ENCODE measurements at regions not wholly inside any gene's neighbourhood (a gene's known extent, or its start where the extent isn't known, plus 50 kb on each side); places are given as distances from the start of the nearest gene placed in this dataset.

GRCh38 chrX:124529786-124530185 is 183.4 kb downstream of the SH2D1A start:
- DNase-seq: no peak

DNA sequence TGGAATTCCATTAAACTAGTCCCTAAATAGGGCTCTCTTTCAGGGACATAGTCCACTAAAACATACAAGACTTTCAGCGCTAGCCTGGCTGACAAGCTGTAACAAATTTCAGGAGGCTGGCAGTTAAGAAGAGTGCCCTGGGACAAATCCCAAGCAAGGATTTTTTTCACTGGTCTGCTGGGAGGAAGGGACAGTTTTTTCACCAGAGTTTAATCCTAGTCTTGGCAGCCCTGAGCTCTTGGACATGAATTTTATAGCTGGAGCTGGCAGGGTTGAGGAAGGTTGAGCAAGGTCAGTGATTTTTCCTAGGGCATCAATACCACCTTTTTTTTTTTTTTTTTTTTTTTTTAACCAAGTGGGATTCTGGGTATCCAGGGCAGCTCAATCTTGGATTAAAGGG is 184.4 kb downstream of the SH2D1A start:
- DNase-seq: no peak

DNA sequence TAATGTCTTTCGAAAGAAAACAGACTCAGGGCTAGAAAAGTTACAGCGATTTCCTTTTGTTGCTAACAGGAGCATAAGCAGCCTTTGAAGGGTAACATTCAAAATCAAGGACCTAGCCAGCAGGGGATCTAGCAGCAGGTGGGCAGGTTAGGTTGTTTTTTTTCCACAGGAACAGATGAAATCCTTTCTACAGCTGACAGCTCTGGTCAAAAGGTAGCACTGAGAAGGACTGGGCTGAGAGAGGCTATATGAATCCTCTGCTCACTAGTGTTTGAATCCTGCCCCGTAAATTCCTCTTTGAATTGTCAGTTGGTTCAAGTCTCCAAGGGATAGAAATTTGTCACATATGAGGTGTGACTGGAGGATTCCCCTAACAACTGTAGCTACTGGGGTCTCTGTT is 188.2 kb downstream of the SH2D1A start:
- no peak for DNase-seq

GRCh38 chrX:124540474-124540873 is 194.1 kb downstream of the SH2D1A start:
- DNase-seq: no peak

DNA sequence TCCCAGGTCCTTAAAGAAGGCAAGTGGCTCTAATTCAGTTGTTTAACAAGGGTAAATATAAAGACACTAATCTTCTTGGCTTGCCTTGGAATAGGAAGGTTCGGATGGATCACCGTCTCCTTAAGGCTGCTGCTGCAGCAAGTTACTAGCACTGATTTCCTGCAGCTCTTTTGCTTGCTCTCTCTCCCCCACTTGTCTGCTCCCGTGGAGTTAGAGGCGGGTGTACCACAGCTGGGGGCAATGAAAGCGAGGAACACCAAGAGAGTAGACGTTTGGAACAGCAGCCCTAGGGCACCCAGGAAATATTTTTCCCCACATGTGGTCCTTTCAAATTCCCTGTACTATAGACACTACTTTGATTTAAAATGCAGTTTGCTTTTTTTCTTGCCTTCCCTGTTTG is 202.2 kb downstream of the SH2D1A start:
- DNase-seq: no peak

DNA sequence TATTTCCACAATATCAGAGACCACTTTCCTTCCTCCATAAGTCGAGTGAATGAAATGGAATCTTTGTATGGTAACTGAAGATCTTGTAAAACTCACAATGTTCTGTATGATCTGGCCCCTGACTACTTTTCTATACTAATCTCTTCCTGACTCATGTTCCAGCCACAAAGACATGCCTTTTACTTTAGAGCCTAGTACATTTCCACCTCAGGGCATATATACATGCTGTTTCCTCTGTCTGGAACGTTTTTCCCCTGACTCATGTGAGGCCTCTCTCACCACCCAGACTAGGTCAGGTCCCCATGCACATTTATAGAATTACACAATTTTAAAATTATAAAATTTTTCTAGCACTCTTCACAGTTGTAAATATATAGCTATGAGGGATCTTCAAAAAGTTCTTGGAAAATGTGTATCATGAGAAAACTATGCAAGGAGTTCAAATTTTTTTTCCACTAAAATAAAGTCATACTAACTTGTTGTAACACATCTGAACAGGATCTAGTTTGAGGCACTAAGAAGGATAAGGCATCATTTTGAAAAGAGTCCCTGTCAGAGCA is 208.8 kb downstream of the SH2D1A start:
- no peak for DNase-seq

GRCh38 chrX:124557976-124558375 is 211.6 kb downstream of the SH2D1A start:
- DNase-seq: no peak

GRCh38 chrX:124573468-124573867 is 227.1 kb downstream of the SH2D1A start:
- no peak for DNase-seq

DNA sequence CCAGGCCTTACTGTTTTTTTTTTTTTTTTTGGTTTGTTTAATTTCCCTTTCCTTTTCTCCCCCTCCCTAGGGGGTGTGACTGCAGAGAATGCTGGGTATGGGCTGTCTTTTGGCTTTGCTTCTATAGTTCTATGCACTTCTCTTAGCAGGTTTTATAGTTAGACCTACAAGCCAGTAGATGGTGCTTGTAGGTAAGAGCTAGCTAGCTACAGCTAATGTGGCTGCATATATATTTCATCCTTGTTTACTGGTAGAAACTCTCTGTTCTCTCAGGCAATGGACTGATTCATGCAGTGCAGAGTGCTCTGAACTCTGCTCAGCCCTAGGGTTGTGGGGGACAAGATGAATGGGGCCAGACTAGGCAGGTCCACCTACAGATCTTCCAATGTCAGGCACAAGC is 246.4 kb downstream of the SH2D1A start:
- no peak for DNase-seq

- no peak for DNase-seq
Measured at GRCh38 chrX:124594017-124594651, 247.8 kb downstream of the SH2D1A start.

GRCh38 chrX:124605511-124605910 is 259.1 kb downstream of the SH2D1A start:
- no peak for DNase-seq

DNA sequence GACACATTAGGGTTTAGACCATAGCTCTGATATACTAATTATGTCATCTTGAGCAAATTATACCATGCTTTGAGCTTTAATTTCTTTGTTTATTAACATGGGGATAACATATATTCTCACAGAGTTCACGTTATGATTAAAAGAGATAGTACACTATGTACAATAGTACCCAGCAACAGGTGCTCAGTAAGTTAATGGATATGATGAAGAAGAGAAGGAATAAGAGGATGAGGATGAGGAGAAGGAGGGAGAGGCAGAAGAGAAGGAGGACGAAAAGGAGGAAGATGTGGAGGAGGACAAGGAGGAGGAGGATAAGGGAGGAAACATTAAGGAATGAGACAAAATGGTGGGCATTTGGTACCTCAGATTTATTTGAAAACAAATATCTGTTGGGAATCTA is 260.4 kb downstream of the SH2D1A start:
- DNase-seq: no peak

GRCh38 chrX:124619710-124620109 is 273.3 kb downstream of the SH2D1A start:
- no peak for DNase-seq

DNA sequence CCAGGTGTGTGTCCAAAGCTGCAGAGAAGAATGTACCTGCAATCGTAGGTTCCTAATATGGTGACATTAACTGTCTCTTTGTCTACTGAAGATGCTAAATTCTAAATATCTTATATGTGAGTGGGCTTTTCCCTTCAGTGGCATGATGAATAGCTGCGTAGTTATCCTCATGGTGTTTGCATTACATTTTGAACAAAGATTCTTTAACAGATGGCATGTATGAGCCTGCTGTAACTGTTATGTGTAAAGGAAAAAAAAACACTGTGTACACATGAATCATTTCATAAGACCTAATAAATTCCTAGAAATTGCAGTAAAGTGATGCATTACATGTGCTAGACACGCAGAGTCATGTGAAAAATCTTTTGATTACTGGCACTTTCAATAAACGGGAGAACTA is 288.0 kb downstream of the SH2D1A start:
- DNase-seq: no peak

- no peak for DNase-seq
Measured at GRCh38 chrX:124641737-124642491, 295.6 kb downstream of the SH2D1A start.

DNA sequence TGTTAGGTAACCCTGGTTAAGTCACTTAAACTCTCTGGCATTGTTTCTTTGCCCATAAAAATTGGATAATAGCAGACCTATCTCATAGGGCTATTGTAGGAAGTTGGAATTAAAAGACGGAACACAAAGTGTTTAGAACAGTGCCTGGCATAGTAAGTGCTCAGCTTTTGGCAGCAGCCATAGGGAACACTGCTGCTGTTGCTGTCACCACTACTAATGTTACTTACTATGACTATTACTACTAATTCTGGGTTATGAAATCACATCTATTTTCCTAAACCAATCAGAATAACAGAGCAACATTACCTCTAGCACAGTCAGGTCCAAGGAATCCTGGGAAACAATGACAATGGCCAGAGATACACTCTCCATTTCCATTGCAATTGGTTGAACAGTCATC is 300.0 kb downstream of the SH2D1A start:
- DNase-seq: no peak

GRCh38 chrX:124651031-124651430 is 304.7 kb downstream of the SH2D1A start:
- no peak for DNase-seq

DNA sequence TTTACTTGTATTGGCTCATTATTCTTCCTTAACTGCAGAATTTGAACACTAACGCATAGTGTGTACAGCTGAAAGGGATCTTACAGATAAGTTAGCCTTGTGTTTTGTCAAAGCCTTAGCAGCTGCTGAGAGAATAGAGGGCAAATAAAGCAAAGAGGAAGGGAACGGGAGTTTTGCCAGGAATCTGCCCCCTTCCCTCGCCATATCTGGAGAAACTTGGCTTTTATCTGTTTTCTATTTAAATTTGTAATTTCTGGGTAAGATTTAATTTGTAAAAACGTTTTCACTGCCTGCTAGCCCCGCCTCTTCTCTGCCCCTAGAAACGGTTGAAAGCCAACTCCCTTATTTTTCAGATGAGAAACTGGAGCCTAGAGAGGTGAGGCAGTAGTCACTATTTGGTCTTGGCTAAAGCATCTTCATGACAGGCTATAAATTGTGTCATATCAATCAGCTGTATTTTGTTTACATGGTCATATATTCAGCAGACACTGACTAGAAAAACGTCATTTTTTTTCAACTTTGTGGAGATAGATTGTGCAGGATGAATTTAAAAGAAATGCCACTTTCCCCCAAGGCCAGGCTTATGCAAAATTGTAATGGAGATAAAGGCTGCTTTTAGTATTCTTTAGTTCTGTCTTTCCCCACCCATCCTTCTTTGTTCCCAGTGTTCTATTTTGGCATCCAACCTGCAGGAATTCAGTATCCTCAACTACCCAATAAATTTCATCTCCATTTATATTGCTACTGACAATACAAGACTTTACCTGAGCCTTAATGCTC is 319.4 kb downstream of the SH2D1A start:
- DNase-seq: no peak

- DNase-seq: no peak
Measured at GRCh38 chrX:124679199-124679598, 332.8 kb downstream of the SH2D1A start.

- DNase-seq: no peak
Measured at GRCh38 chrX:124680287-124680686, 333.9 kb downstream of the SH2D1A start.

GRCh38 chrX:124690495-124690894 is 344.1 kb downstream of the SH2D1A start:
- DNase-seq: no peak

GRCh38 chrX:124699876-124700275 is 353.5 kb downstream of the SH2D1A start:
- DNase-seq: no peak

- DNase-seq: no peak
Measured at GRCh38 chrX:124717537-124717936, 371.2 kb downstream of the SH2D1A start.

DNA sequence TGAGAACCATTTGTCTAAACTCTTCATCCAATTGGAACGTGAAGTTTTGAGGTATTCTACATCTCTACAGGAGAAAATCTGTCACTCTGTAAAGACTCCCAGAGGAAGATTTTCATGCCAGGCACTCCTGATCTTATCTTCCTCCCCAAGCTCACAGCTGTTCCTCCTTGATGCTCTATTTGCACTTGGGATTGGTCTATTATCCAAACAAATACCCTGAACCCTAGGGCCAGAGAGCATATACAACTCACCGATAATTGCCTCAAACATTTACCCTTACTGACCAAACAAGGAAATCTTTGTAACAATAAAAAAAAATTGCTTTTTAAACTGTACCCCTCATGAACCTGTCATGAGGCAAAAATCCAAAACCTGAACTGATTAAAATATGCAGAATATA is 372.7 kb downstream of the SH2D1A start:
- DNase-seq: no peak
